ENCODE measurements at regions not wholly inside any gene's neighbourhood (a gene's known extent, or its start where the extent isn't known, plus 50 kb on each side); places are given as distances from the start of the nearest gene placed in this dataset.

- Histone ChIP-seq H2BK5ac (ENCODE audit: insufficient read length, low read length) (no peak overlapping the region), H3K79me1 (ENCODE audit: insufficient read depth, low read depth, low read length, poor library complexity, severe bottlenecking) (no peaks in the 10 kb centered on the region), H3K18ac (ENCODE audit: insufficient read length, low read depth, low read length) (no peak overlapping the region), H2BK120ac (ENCODE audit: low read depth, low read length, poor library complexity, severe bottlenecking) (no peak overlapping the region), H3K23ac (ENCODE audit: insufficient read length, low read depth, low read length) (no peak overlapping the region), H3K27me3 (ENCODE audit: insufficient read depth, low read length) (no peaks in the 10 kb centered on the region), H3K79me2 (ENCODE audit: insufficient read depth, low read length) (no peaks in the 10 kb centered on the region), H4K20me1 (ENCODE audit: control insufficient read depth, insufficient read depth, insufficient read length) (no peaks in the 10 kb centered on the region), H2BK20ac (ENCODE audit: low read depth, low read length, poor library complexity, severe bottlenecking) (no peak overlapping the region), H3K9ac (ENCODE audit: extremely low read depth, insufficient read length, low read length) (no peak overlapping the region), H2BK12ac (ENCODE audit: insufficient read length, low read depth, low read length) (no peak overlapping the region), H3K27ac (ENCODE audit: insufficient read length, low read depth, low read length) (no peak overlapping the region), H3K56ac (ENCODE audit: insufficient read length, low read depth, low read length) (no peak overlapping the region), H3K4me1 (ENCODE audit: insufficient read depth, low read length) (peaks cover 2% of the 10 kb centered on the region; the same call in 1 of the 2 replicates), H4K91ac (ENCODE audit: insufficient read length, low read depth, low read length) (no peak overlapping the region), H2AFZ (ENCODE audit: low read length) (no peak overlapping the region), H2BK15ac (ENCODE audit: low read depth, low read length) (no peak overlapping the region), H4K8ac (replicated peaks; ENCODE audit: insufficient read length, low read depth, low read length) (no peak overlapping the region), H3K23me2 (ENCODE audit: insufficient read length, low read depth, low read length, poor library complexity, severe bottlenecking) (no peaks in the 10 kb centered on the region), H3K9me3 (ENCODE audit: control insufficient read depth, low read depth, low read length) (no peaks in the 10 kb centered on the region), H2AK5ac (ENCODE audit: insufficient read length, low read length) (no peak overlapping the region), H4K5ac (ENCODE audit: insufficient read length, low read depth, low read length) (no peak overlapping the region), H3K4me2 (ENCODE audit: insufficient read depth, insufficient read length, low read length) (no peak overlapping the region), H3T11ph (ENCODE audit: low read length) (no peak overlapping the region), H3K4ac (ENCODE audit: low read depth, low read length) (no peak overlapping the region), H3K14ac (ENCODE audit: insufficient read depth, low read length) (no peak overlapping the region)
- H3K4me1 Mint-ChIP-seq = peaks cover 26% of the 10 kb centered on the region in 2 experiments
- H3K27ac Mint-ChIP-seq = no peak overlapping the region
- peaks cover 8 to 22% (median 17%) of the 10 kb centered on the region in 3 experiments for H3K36me3 Mint-ChIP-seq (ENCODE audit: insufficient read depth in 1 of 3, low read depth in 3 of 3)
- H3K27me3 Mint-ChIP-seq (ENCODE audit: low read depth) = no peaks in the 10 kb centered on the region; the same call in 1 of the 2 replicates
- no peak for TF ChIP-seq CTCF (conservative IDR thresholded peaks at IDR 0.05)
- no peak overlapping the region for H3K4me3 Mint-ChIP-seq
- WGBS (ENCODE audit: extremely low coverage, insufficient read length, low lambda C conversion rate) = no CpG with 5 or more reads among the region's 3 CpGs
- peaks cover 14 to 18% of the 10 kb centered on the region in 2 experiments for H3K9me3 Mint-ChIP-seq
- DNase-seq = no peak
Observed at GRCh38 chr3:78353231-78353630, 1313.3 kb downstream of the ROBO2 start.
